Suppressor macrophage treated with lipopolysaccharide for 4 hours (primary cell): ENCODE measurements at regions not wholly inside any gene's neighbourhood (a gene's known extent, or its start where the extent isn't known, plus 50 kb on each side); places are given as distances from the start of the nearest gene placed in this dataset.
"Not testable (repeated sequence)": the region's sequence is repeated elsewhere in the genome, so short reads cannot be mapped to it uniquely, and the experiment has no call there.

Experiments used
- DNase-seq: peaks from one replicate; pipeline ENCODE4 v3.0.0-alpha.2; 2020

GRCh38 chr13:31385540-31385939, 185.8 kb downstream of the B3GLCT start:
- no peak for DNase-seq

GRCh38 chr13:31394506-31394905, 194.7 kb downstream of the B3GLCT start:
- no peak for DNase-seq

- no peak for DNase-seq
Observed at GRCh38 chr13:31395090-31395489, 195.3 kb downstream of the B3GLCT start.

GRCh38 chr13:31399690-31400089, 199.9 kb downstream of the B3GLCT start:
- DNase-seq, result no peak

GRCh38 chr13:31403711-31404110, 203.9 kb downstream of the B3GLCT start:
- not testable (repeated sequence) for DNase-seq

GRCh38 chr13:31408927-31409326, 209.2 kb downstream of the B3GLCT start:
- no peak for DNase-seq

- no peak for DNase-seq
Observed at GRCh38 chr13:31409678-31410356, 210.0 kb downstream of the B3GLCT start.

GRCh38 chr13:31413516-31413915, 213.7 kb downstream of the B3GLCT start:
- no peak for DNase-seq

- no peak for DNase-seq
Observed at GRCh38 chr13:31416066-31416465, 216.3 kb downstream of the B3GLCT start.

- DNase-seq, result no peak
Observed at GRCh38 chr13:31418186-31418585, 218.4 kb downstream of the B3GLCT start.

- no peak for DNase-seq
Observed at GRCh38 chr13:31421756-31422155, 222.0 kb downstream of the B3GLCT start.

GRCh38 chr13:31424130-31424729, 224.5 kb downstream of the B3GLCT start:
- DNase-seq, result peak; percentile 76

GRCh38 chr13:31426395-31426794, 226.6 kb downstream of the B3GLCT start:
- DNase-seq, result no peak

- no peak for DNase-seq
Observed at GRCh38 chr13:31427151-31428100, 227.7 kb downstream of the B3GLCT start.

- DNase-seq, result peak; percentile 69
Observed at GRCh38 chr13:31431722-31432137, 232.0 kb downstream of the B3GLCT start.

- DNase-seq, result no peak
Observed at GRCh38 chr13:31433207-31433606, 233.4 kb downstream of the B3GLCT start.

- no peak for DNase-seq
Observed at GRCh38 chr13:31433746-31434145, 234.0 kb downstream of the B3GLCT start.

- no peak for DNase-seq
Observed at GRCh38 chr13:31434613-31435012, 234.8 kb downstream of the B3GLCT start.

GRCh38 chr13:31435536-31435935, 235.8 kb downstream of the B3GLCT start:
- no peak for DNase-seq

- DNase-seq, result no peak
Observed at GRCh38 chr13:31436478-31436877, 236.7 kb downstream of the B3GLCT start.

- DNase-seq, result no peak
Observed at GRCh38 chr13:31437975-31438374, 238.2 kb downstream of the B3GLCT start.

- no peak for DNase-seq
Observed at GRCh38 chr13:31440132-31440531, 240.4 kb downstream of the B3GLCT start.

- no peak for DNase-seq
Observed at GRCh38 chr13:31441800-31442510, 242.2 kb downstream of the B3GLCT start.
